DMS153 treated with DMSO at 0.1 percent for 48 hours (cell line): ENCODE measurements at regions not wholly inside any gene's neighbourhood (a gene's known extent, or its start where the extent isn't known, plus 50 kb on each side); places are given as distances from the start of the nearest gene placed in this dataset.

Experiments used
- DNase-seq: peaks from one replicate; lab custom pipeline; 2025; ENCODE audit not compliant: unreplicated experiment; lab: John Stamatoyannopoulos, UW

DNA sequence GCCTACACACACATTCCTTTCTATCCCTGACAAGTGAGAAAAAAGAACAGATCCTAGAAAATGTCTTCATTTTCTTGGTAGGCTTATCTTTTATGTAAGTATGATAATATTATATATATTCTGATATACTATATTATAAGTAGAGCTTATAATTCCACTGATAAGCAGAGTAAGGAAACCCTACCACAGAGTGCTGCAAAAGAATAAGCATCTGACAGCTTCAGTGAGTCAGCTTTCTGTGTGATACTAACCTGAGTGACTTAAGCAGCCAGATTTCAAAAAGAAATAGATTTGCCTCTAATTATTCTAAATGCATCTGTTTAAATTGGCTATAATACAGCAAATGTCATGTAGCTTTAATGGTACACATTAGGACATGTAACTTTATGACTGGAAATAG, 656.0 kb downstream of the MCTP2 start:
- DNase-seq = no peak

DNA sequence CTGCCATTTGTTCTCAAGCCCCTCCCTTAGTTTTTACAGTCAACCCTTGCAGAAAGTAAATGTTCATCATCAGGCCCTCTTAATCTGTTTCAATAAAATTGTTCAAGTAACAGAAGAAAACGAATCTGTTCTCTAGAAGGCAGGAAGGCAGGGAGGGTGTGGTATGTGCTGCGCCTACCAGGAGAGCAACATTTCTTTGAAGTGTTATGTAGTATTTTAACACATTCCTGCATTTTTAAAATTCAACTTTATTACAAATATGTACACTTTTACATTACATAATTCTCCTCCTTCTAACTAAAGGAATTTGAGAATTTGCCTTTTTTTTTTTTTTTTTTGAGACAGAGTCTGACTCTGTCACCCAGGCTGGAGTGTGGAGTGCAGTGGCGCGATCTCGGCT, 657.8 kb downstream of the MCTP2 start:
- no peak for DNase-seq

DNA sequence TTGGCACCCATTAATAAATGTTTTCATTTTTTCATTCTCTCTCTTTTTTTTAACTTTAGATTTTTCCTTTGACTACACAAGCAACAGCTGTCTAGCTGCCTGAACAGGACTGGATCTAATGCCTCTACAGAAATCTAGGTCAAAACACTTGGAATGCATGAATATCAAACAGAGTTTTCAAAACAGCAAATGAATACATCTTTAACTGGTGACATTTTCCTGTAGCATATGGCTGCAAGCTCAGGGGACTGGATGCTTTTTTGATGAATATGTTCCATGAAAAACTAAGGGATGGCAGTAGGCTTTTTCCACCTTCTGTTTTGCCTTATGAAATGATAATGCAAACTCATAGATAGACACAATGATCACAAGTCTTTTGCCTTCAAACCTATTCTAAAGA, 661.7 kb downstream of the MCTP2 start:
- no peak for DNase-seq

DNA sequence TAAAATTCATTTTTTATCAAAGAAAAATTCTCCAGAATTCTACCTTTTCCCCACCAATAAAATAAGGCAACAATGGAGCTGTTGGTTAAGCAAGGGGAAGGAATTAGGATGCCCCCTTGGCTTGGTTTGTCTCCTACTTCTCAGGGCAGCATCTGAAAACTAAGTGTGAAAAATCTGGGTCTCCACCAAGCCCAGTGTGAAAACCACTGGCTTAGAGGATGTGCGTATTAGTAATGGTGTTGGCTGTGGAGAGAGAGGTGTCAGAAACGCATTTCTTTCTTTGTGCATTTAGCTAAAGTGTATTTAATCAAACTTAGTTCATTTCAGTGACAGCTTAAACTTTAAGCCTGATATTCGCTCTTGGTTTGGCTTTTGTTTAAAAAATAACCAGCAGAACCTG, 662.7 kb downstream of the MCTP2 start:
- DNase-seq = no peak

DNA sequence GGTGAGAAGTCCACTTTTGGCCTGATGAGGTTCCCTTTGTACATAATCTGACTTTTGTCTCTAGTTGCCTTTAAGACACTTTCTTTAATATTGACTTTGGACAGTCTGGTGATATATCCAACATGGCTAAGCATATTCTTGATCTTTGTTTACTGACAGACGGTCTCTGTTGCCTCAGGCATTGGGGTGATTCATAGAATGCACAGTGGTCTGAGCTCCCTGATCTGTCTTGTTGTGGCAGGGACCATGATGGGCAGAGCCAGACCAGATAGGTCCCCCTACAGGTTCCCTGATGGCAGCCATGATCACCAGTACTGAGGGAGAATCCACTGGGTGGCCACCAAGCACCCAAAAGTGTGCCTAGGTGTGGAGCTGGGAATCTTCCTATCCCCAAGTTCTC, 678.1 kb downstream of the MCTP2 start:
- DNase-seq = no peak

DNA sequence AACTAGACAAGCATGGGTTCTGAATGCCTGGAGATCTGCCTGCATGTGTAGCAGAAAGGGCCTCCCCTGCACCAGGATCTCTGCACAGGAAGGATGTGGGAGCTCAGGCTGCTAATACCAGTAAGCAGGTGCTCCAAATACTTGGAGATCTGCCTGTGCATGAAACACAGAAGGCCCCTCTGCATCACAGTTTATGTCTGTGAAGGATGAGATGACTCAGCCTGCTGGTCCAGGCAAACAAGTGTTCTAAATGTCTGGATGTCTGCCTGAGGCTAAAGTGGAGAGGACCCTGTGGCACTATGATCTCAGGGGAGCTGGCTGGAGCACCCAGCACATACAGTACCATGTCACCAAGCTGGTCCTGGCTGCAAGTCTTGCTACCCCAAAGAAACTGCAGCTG, 678.8 kb downstream of the MCTP2 start:
- DNase-seq = no peak

DNA sequence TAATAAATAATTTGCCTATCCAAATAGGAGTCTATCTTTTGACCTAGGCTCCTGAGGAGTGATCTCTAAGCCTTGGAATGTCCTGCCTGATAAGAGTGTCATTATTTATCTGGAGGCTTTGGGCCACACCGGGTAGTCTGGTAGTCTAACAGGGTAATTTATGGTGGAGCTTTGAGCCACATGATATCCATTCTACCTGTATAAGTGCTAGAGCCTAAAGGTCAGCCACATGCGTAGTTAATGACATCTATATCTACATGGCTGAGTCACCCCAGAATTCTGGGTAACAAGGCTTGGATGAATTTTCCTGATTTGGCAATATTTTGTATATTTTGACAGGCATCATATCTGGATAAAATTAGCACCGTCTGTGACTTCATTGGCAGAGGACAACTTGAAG, 681.4 kb downstream of the MCTP2 start:
- no peak for DNase-seq

DNA sequence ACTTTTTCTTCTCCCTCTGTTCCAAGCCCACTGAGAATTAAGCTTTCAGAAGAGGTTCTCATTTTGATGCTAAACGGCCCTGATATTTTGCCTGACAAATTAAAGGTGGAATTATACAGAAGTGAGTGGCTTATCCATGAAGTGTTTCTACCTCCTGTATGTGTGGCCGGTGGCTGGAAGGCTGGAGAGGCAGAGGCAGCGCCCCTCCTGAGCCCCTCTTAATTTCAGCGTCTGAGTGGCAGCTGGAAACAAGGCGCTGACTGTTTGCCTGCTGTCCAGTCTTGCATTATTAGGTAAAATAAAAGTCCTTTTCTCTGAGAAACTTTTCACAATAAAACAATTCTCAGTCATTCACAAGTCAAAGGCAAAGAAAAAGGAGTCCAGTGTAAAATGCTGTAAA, 685.7 kb downstream of the MCTP2 start:
- DNase-seq = no peak

DNA sequence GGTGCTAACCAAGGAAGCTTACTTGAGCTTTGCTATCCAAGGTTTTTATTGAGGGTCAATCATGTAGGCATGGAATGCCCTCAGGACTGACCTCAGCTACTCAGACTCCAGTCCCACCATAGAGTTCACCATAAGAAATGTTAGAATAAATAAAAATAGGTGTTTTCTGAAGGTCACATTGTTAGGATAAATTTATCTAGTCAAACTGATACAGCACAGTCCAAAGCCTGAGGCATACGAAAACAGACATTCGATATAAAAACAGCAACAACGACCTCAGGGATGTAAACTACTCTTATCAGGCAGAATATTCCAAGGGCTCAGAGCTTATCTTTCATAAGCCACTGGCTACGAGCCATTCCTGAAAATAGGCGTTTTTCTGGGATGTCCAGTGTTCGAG, 690.6 kb downstream of the MCTP2 start:
- no peak for DNase-seq

DNA sequence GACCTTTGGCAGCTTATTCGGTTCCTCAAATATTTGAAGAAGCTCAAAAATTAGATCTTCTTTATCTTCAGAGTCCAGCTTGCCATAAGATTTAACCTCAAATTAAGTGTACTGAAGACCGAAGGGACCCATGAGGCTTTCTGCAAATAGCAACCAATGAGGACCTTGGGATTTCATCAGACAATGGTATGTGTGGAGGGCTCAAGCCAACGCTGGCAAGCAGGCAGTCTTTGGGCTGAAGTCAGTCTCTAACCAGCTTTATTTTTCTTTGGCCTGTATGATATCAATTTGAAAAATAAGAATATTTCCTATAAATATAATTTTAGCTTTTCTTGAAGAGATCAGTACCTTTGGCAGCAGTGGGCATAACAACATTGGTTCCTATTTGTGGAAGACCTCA, 692.7 kb downstream of the MCTP2 start:
- no peak for DNase-seq

DNA sequence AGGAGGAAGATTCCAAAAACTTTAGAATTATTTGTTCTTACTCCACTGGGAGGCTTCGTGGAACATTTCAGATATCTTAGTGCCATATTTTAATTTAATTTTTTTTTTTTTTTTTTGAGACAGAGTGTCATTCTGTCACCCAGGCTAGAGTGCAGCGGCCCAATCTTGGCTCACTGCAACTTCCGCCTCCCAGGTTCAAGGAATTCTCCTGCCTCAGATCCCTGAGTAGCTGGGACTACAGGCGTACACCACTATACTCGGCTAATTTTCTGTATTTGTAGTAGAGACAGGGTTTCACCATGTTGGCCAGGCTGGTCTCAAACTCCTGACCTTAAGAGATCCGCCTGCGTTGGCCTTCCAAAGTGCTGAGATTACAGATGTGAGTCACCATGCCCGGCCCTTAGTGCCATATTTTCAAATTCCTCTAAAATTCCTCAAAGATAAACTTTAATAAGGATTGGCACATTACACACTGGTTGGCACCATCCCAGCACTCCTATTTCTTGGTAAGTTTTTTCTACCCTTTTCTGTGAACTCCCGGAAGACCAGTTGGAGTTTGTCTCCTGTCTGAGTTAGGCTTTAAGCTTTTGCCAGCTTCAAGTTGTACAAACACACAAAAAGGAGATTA, 693.7 kb downstream of the MCTP2 start:
- no peak for DNase-seq

DNA sequence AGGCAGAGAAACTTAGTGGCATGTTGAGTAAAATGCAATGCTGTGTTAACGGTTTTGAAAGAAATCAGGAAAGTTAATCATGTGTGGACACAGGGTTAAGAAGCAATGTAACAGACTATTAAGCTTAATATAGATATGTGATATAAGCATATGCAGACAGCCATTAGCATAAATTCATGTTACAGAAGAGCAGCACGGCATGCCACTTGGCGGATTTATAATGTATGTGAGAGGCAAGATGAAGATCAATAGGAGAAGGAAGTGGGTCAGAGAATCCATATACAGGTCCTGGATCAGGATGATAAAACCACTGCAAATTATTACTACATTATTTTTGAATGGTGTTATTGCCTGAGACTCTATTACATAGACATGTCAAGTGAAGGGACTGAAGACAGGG, 694.3 kb downstream of the MCTP2 start:
- DNase-seq = no peak

DNA sequence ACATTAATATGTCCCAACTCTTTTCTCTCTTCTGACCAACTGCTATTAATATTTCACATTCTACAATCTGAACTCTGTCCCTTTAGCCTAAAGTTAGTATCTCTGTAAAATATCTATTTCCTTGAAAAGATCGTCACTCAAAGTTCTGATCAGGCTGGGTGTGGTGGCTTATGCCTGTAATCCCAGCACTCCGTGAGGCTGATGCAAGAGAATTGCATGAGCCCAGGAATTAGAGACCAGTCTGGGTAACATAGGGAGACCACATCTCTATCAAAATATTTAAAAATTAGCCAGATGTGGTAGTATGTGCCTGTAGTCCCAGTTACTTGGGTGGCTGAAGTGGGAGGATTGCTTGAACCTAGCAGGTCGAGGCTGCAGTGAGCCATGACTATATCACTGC, 695.6 kb downstream of the MCTP2 start:
- no peak for DNase-seq

DNA sequence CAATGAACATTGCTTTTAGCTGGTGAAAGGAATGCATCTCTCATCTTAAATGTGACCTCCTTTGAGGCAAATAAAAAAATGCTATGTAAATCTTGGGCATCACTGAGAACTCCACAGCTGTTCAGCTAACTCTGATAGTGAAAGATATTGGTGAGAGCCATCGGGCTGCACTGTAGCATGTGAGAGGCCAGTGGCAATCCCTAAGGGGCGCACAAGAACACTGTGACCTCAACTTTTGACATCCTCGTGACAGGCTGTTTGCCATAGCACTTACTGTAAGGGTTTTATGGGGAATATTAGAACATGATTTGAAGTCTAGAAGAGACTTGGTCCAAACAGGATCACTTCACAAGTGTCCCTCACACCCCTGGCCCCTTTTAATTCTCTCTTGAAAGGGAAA, 697.9 kb downstream of the MCTP2 start:
- DNase-seq = no peak

DNA sequence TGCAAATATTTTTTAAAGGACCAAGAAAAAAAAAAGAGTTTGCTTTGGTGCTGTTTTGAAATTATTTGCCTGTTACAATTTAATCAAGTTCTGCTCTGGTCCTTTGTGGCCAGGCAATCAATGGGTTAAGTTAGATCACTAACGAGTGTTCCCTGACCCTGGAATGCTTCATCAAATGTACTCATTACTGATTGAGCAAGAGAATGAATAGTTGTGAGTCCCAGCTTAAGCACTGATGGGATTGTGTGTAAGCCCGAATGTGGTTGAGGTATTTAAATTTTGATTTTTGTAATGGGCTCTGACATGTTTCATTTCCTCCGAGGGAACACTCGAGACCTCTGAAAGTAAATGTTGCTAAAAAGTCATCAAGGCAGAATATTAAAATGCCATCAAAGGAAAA, 699.1 kb downstream of the MCTP2 start:
- no peak for DNase-seq

DNA sequence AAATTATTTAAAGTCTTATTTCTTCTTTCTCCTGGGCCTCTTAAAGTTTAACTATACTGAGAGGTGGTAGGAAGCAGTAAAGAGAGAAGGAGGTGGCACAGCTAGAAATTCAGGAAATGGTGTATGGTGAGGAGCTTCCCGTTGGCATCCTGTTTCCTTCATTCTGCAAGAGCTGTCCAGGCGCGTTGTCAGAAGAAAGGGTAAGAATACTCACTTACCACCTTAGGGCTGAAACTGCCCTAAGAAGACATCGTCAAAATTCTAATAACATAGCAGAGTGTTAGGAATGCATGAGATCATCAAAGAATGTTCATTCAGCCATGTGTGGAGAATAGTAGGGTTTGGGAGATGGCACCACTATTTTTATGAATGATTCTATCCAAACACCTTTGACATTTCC, 699.6 kb downstream of the MCTP2 start:
- DNase-seq = no peak

DNA sequence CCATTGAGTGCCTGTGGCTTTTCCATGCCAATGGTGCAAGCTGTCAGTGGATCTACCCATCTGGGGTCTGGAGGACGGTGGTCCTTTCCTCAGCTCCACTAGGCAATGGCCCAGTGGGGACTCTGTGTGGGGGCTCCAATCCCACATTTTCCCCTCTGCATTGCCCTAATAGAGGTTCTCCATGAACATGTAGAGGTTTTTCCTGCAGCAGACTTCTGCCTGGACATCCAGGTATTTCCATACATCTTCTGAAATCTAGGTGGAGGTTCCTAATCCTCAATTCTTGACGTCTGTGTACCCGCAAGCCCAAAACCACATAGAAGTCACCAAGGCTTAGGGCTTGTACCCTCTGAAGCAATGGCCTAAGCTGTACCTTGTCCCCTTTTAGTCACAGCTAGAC, 703.1 kb downstream of the MCTP2 start:
- no peak for DNase-seq

DNA sequence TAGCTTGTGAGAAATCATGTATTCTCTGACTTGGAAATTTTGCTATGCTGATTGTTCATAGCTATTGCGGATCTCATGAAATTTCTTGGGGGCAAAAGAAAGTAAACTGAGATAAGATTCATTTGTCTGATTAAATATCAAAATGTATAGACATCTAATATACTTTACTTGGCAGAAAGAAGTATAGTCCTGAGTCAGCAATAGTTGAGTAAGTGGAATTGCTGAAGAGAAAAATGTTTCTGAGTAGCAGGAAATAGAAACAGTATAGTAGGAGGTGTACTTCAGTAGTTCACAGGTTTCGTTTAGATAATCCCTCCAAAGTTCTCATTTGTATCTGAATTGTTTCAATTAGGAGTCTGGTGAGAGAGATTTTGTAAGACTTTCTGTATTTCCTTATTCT, 705.9 kb downstream of the MCTP2 start:
- DNase-seq = no peak

DNA sequence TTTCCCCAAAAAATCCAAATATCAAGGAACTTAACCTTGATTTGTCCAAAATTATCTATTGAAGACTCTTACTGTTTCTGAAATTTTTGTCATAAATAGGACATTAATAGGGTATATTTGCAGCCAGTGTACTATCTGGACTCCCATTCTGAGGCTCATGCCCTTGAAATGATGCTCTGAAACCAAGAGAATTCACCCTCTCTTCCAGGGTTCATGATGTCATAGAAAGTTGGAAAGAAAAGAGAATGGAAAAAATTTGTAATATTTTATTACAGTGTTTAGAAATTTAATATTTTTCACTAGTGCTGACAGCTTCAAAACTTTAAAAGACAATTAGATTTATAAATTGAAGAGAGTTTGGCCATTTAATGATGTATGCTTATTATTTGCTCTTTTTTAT, 712.5 kb downstream of the MCTP2 start:
- DNase-seq = no peak

DNA sequence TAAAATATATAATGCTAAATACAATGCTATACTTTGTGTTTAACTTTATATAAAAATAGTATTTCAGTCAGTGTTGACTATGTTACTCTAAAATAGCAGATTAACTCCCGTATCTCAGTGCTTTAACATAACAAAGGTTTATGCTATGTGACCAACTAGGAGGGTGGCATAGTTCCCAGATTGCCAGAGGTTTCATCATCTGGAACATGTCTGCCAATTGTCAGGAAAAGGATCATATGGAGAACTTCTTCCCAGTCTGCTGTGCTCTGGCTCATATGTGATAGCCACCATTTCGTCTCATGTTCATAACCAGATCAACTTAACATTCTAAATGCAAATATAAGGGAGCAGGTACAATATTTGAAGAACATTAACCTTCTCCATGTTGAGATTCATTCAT, 720.2 kb downstream of the MCTP2 start:
- no peak for DNase-seq

DNA sequence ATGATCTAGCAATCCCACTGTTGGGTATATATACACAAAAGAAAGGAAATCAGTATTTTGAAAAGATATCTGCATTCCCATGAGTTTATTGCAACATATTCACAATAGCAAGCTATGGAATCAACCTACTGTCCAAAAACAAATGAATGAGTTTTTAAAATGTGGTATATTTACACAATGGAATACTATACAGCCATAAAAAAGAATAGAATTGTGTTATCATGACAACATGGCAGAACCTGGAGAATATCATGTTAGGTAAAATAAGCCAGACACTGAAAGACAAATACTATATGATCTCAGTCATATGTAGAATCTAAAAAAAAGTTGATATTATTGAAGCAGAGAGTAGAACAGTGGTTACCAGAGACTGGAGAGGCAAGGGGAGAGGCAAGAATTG, 732.6 kb downstream of the MCTP2 start:
- no peak for DNase-seq

DNA sequence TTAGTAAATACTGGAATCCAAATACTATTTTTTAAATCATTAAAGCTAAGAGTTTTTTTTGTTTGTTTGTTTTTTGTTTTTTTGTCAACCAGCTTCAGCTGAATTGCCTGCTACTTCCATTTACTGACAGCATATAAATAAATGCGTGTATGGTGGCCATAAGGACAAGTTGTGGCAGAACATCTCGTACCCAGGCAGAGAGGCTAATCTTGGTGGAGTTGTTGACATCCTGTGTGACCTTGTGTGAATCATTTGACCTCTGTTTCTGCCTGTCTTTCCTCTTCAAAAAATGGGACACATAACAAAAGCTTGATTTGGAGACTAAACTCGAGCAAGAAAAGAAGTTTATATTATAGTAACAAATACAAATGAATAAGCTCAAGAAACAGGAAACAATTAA, 734.2 kb downstream of the MCTP2 start:
- DNase-seq = no peak

DNA sequence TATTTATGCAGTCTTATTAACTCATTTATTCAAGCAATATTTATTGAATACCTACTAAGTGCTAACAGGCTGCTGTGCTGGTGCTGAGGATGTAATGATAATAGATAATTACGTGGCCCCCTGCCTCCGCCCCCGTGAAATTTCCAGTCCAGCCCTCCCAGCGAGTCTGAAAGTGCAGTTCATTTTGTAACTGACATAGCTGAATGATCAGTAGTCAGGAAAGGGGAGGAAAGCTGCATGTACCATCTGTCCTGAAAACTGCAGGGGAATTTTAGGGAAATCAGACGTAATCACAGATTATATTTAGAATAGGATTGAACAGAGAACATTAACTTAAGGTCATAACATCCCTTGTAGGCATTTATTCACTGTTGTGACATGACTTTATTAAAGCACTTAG, 736.8 kb downstream of the MCTP2 start:
- no peak for DNase-seq

DNA sequence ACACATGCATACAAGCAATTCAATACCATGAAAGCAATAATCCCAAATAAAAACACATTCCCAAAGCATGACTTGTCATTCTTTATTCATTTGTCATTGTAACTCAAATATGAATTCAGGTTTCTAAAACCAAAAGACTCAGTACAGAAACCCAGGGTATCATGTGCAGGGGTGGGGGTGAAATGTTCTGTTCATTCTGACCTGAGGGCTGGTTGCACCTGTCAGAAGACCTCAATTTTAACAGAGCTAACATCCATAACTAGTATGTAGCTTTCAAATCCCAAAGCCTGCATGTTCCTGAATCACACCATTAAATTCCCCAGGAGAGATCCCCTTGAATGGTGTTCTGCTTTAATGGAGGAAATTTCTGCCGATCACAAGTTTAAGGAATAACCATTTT, 738.7 kb downstream of the MCTP2 start:
- no peak for DNase-seq
